ENCODE measurements at regions not wholly inside any gene's neighbourhood (a gene's known extent, or its start where the extent isn't known, plus 50 kb on each side); places are given as distances from the start of the nearest gene placed in this dataset.

- H3K4me1 ChIP-seq (ENCODE audit: insufficient read depth, low read length, poor library complexity, severe bottlenecking) = peaks cover 7% of the 10 kb centered on the region
- no peak overlapping the region for H3K4me2 ChIP-seq (ENCODE audit: low read depth, low read length, poor library complexity, severe bottlenecking)
- no peak overlapping the region for H3K4me3 ChIP-seq (ENCODE audit: low read length, poor library complexity, severe bottlenecking)
- H2AFZ ChIP-seq (ENCODE audit: low read length) = no peak overlapping the region
- no peaks in the 10 kb centered on the region for H4K20me1 ChIP-seq (ENCODE audit: insufficient read depth, low read length, poor library complexity, severe bottlenecking)
- H3F3A ChIP-seq (ENCODE audit: low read depth) = no peaks in the 10 kb centered on the region
- H3K36me3 ChIP-seq (ENCODE audit: insufficient read depth, low read length) = no peaks in the 10 kb centered on the region
- H3K9ac ChIP-seq (ENCODE audit: low read depth, low read length, poor library complexity, severe bottlenecking) = no peak overlapping the region
- no peaks in the 10 kb centered on the region for H3K9me2 ChIP-seq (replicated peaks; ENCODE audit: low read depth, low read length)
- no peaks in the 10 kb centered on the region for H3K9me3 ChIP-seq (ENCODE audit: insufficient read depth, low read depth, low read length)
- H3K79me2 ChIP-seq (ENCODE audit: insufficient read depth, low read length) = no peaks in the 10 kb centered on the region
- no peaks in the 10 kb centered on the region for H3K27me3 ChIP-seq (ENCODE audit: insufficient read depth, low read length, poor library complexity, severe bottlenecking)
- TF ChIP-seq CTCF (conservative IDR thresholded peaks at IDR 0.05; ENCODE audit: low read length) (no peak), EZH2phosphoT487 (IDR thresholded peaks at IDR 0.05; ENCODE audit: borderline replicate concordance) (no peak)
Measured at GRCh38 chr6:3617681-3618311, 133.7 kb downstream of the PXDC1 start.

GRCh38 chr6:3617192-3617631 is 134.3 kb downstream of the PXDC1 start:
- H3K36me3 ChIP-seq (ENCODE audit: insufficient read depth, low read length) = no peaks in the 10 kb centered on the region
- H3K27me3 ChIP-seq (ENCODE audit: insufficient read depth, low read length, poor library complexity, severe bottlenecking) = no peaks in the 10 kb centered on the region
- no peak overlapping the region for H2AFZ ChIP-seq (ENCODE audit: low read length)
- no peak overlapping the region for H3K4me3 ChIP-seq (ENCODE audit: low read length, poor library complexity, severe bottlenecking)
- H3K9me2 ChIP-seq (replicated peaks; ENCODE audit: low read depth, low read length) = no peaks in the 10 kb centered on the region
- TF ChIP-seq CTCF (conservative IDR thresholded peaks at IDR 0.05; ENCODE audit: low read length) = no peak
- no peak for TF ChIP-seq EZH2phosphoT487 (IDR thresholded peaks at IDR 0.05; ENCODE audit: borderline replicate concordance)
- no peak overlapping the region for H3K9ac ChIP-seq (ENCODE audit: low read depth, low read length, poor library complexity, severe bottlenecking)
- H3K4me2 ChIP-seq (ENCODE audit: low read depth, low read length, poor library complexity, severe bottlenecking) = no peak overlapping the region
- H3K79me2 ChIP-seq (ENCODE audit: insufficient read depth, low read length) = no peaks in the 10 kb centered on the region
- H3K4me1 ChIP-seq (ENCODE audit: insufficient read depth, low read length, poor library complexity, severe bottlenecking) = peaks cover 7% of the 10 kb centered on the region
- H4K20me1 ChIP-seq (ENCODE audit: insufficient read depth, low read length, poor library complexity, severe bottlenecking) = no peaks in the 10 kb centered on the region
- no peaks in the 10 kb centered on the region for H3K9me3 ChIP-seq (ENCODE audit: insufficient read depth, low read depth, low read length)
- no peaks in the 10 kb centered on the region for H3F3A ChIP-seq (ENCODE audit: low read depth)

- no peak overlapping the region for H3K4me2 ChIP-seq (ENCODE audit: low read depth, low read length, poor library complexity, severe bottlenecking)
- H2AFZ ChIP-seq (ENCODE audit: low read length) = no peak overlapping the region
- no peaks in the 10 kb centered on the region for H3K9me3 ChIP-seq (ENCODE audit: insufficient read depth, low read depth, low read length)
- TF ChIP-seq CTCF (conservative IDR thresholded peaks at IDR 0.05; ENCODE audit: low read length) (no peak), EZH2phosphoT487 (IDR thresholded peaks at IDR 0.05; ENCODE audit: borderline replicate concordance) (no peak)
- H3K4me1 ChIP-seq (ENCODE audit: insufficient read depth, low read length, poor library complexity, severe bottlenecking) = peaks cover 7% of the 10 kb centered on the region
- no peaks in the 10 kb centered on the region for H3K79me2 ChIP-seq (ENCODE audit: insufficient read depth, low read length)
- no peaks in the 10 kb centered on the region for H3F3A ChIP-seq (ENCODE audit: low read depth)
- H3K9me2 ChIP-seq (replicated peaks; ENCODE audit: low read depth, low read length) = no peaks in the 10 kb centered on the region
- H3K4me3 ChIP-seq (ENCODE audit: low read length, poor library complexity, severe bottlenecking) = no peak overlapping the region
- no peak overlapping the region for H3K9ac ChIP-seq (ENCODE audit: low read depth, low read length, poor library complexity, severe bottlenecking)
- H4K20me1 ChIP-seq (ENCODE audit: insufficient read depth, low read length, poor library complexity, severe bottlenecking) = no peaks in the 10 kb centered on the region
- H3K27me3 ChIP-seq (ENCODE audit: insufficient read depth, low read length, poor library complexity, severe bottlenecking) = no peaks in the 10 kb centered on the region
- H3K36me3 ChIP-seq (ENCODE audit: insufficient read depth, low read length) = no peaks in the 10 kb centered on the region
Measured at GRCh38 chr6:3616565-3617176, 134.8 kb downstream of the PXDC1 start.
